22Rv1 (cell line): ENCODE measurements at regions not wholly inside any gene's neighbourhood (a gene's known extent, or its start where the extent isn't known, plus 50 kb on each side); places are given as distances from the start of the nearest gene placed in this dataset.

Experiments
- ZFX ChIP-seq: fragments of 450-650 bp; IDR thresholded peaks from 2 replicates; pipeline ENCODE4 v1.6.1; 2017; ENCODE audit warnings: antibody characterized with exemption, borderline replicate concordance
- TF ChIP-seq, protein P1 (sequence below): fragments of 450-650 bp; IDR thresholded peaks from 2 replicates; pipeline ENCODE4 v1.5.1; 2017; ENCODE audit warnings: mild to moderate bottlenecking

DNA sequence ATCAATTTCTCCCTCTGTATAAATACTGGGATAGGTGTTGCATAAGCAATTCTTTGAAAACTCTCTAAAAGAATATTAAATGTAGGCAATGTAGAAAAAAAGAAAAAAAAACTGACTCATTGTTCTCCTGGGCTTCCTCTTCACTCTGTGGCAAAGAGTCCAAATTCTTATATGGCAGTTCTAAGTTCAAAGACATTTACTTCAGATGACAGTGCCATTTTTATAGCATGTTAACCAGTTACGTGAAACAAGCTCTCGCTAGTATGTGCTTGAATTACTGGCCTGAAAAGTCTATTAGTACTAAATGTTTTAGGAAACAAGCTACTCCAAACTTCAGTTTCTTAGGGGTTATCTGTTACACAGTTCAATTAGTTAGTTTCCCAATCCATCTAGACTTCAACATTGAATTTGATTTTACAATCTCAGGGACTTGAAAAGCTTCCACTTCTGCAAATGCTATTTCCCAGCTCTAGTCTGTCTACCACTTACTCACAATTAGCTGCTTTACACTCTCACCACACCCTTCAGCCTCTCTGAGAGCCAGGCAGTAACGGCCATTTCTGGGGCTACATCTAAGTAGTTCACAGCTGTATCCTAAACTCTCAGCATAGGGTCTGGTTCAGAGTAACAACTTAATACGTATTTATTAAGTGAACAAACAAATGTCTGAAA is 100.4 kb downstream of the OGFRL1 start:
- TF ChIP-seq, protein P1, sequence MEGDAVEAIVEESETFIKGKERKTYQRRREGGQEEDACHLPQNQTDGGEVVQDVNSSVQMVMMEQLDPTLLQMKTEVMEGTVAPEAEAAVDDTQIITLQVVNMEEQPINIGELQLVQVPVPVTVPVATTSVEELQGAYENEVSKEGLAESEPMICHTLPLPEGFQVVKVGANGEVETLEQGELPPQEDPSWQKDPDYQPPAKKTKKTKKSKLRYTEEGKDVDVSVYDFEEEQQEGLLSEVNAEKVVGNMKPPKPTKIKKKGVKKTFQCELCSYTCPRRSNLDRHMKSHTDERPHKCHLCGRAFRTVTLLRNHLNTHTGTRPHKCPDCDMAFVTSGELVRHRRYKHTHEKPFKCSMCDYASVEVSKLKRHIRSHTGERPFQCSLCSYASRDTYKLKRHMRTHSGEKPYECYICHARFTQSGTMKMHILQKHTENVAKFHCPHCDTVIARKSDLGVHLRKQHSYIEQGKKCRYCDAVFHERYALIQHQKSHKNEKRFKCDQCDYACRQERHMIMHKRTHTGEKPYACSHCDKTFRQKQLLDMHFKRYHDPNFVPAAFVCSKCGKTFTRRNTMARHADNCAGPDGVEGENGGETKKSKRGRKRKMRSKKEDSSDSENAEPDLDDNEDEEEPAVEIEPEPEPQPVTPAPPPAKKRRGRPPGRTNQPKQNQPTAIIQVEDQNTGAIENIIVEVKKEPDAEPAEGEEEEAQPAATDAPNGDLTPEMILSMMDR: no peak
- TF ChIP-seq ZFX: no peak
